PC-9 (cell line): ENCODE measurements at regions not wholly inside any gene's neighbourhood (a gene's known extent, or its start where the extent isn't known, plus 50 kb on each side); places are given as distances from the start of the nearest gene placed in this dataset.

Experiments used
- BruUV-seq: library from RNA; stranded (reverse); fragments of 400-500 nt; replicated peaks from 2 replicates; lab custom pipeline; 2021; lab: Mats Ljungman, UMichigan
- CTCF ChIA-PET: fragments of 300-600 bp; sonication (Branson Sonifier 250); formaldehyde crosslinking; loops from one replicate; lab custom pipeline; 2022; ENCODE audit warnings: antibody characterized with exemption; lab: Charles Lee
- POLR2A ChIA-PET: fragments of 300-600 bp; sonication (Branson Sonifier 250); formaldehyde crosslinking; loops from one replicate; lab custom pipeline; 2022; ENCODE audit warnings: antibody characterized with exemption; ENCODE audit not compliant: unreplicated experiment; lab: Charles Lee
- DNase-seq, 2 experiments: peaks; one replicate each; pipeline versions ENCODE4 v3.0.0 to v3.0.0-alpha.2; 2015 to 2022; ENCODE audit warnings: mixed read lengths in 1 of 2
- H2AFZ ChIP-seq: fragments of 200-600 bp; sonication (generic); 2 replicates; pipeline ENCODE4 v1.8.1; 2017; ENCODE audit warnings: antibody characterized with exemption
- H3F3A ChIP-seq: fragments of 200-600 bp; sonication (generic); 2 replicates; pipeline ENCODE4 v1.8.1; 2017; ENCODE audit warnings: antibody characterized with exemption, mild to moderate bottlenecking, low read depth; ENCODE audit not compliant: insufficient read depth
- H3K27ac ChIP-seq: fragments of 200-600 bp; sonication (generic); 2 replicates; pipeline ENCODE4 v1.6.1; 2016; ENCODE audit warnings: mixed run types
- H3K27me3 ChIP-seq: fragments of 200-600 bp; sonication (generic); 2 replicates; pipeline ENCODE4 v1.6.1; 2016; ENCODE audit warnings: low read depth, mixed run types; ENCODE audit not compliant: insufficient read depth
- H3K36me3 ChIP-seq: fragments of 200-600 bp; sonication (generic); 2 replicates; pipeline ENCODE4 v1.6.1; 2016; ENCODE audit warnings: low read depth, mixed run types
- H3K4me1 ChIP-seq: fragments of 200-600 bp; sonication (generic); replicated peaks from 2 replicates; pipeline ENCODE4 v1.6.1; 2016; ENCODE audit warnings: mixed run types; ENCODE audit not compliant: insufficient read depth
- H3K4me2 ChIP-seq: fragments of 200-600 bp; sonication (generic); 2 replicates; pipeline ENCODE4 v1.6.1; 2017; ENCODE audit warnings: mixed run types
- H3K4me3 ChIP-seq: fragments of 200-600 bp; sonication (generic); 2 replicates; pipeline ENCODE4 v1.6.1; 2016; ENCODE audit warnings: mixed run types
- H3K79me2 ChIP-seq: fragments of 200-600 bp; sonication (generic); 2 replicates; pipeline ENCODE4 v1.6.1; 2017; ENCODE audit warnings: low read depth, mixed run types
- H3K9me2 ChIP-seq: fragments of 200-600 bp; sonication (generic); 2 replicates; pipeline ENCODE4 v1.8.1; 2017; ENCODE audit warnings: mild to moderate bottlenecking; ENCODE audit not compliant: insufficient read depth
- H3K9me3 ChIP-seq: fragments of 200-600 bp; sonication (generic); 2 replicates; pipeline ENCODE4 v1.8.1; 2016; ENCODE audit warnings: low read depth; ENCODE audit not compliant: insufficient read depth
- H4K20me1 ChIP-seq: fragments of 200-600 bp; sonication (generic); 2 replicates; pipeline ENCODE4 v1.8.1; 2017; ENCODE audit not compliant: insufficient read depth
- EZH2 ChIP-seq: fragments of 200-600 bp; sonication (generic); IDR thresholded peaks from 2 replicates; pipeline ENCODE4 v1.8.0; 2017; ENCODE audit warnings: antibody characterized with exemption, low read depth
- intact Hi-C: fragments of 100-400 bp; cut with micrococcal nuclease; formaldehyde crosslinking; loops from one replicate; pipeline ENCODE4 v1.10.0; 2022; ENCODE audit not compliant: unreplicated experiment
- TF ChIP-seq, protein P1 (sequence below): fragments of 200-600 bp; sonication (generic); conservative IDR thresholded peaks from 2 replicates; pipeline ENCODE4 v1.6.1; 2017; ENCODE audit warnings: mixed run types, antibody characterized with exemption, mild to moderate bottlenecking, moderate library complexity

DNA sequence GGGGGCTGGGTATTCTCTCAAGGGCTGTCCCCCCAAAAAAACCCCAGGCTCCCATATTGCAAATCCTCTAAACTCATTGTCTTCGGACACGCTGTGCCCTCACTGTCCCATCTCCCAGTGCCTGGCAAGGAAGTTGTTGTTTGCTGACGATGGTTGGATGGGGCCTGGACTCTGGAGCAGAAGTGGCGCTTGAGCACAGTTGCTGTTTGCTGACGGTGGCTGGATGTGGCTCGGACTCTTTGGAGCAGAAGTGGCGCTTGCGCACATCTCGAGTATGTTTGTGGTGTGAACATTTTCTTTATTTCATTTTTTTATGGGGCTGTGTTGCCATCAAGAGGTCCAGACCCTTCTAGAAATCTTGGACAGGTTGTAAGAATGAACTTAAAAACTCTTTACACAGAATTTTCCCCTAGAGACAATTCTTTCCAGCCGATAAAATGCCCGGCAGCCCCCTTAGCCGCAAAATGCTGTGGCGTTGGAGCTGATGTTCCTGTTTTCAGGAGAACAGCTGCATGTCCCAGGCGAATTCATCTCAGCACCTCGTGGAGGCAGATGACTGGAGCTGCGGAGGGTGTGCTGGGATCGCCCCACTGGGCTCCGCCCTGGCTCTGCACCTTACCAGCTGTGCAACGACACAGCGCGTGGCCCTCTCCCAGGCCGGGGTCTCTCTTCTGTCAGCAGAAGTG lies 1167.4 kb downstream of the BRD1 start:
- Histone ChIP-seq H3K4me1 (no peaks in the 10 kb centered on the region), H3K4me2 (no peak overlapping the region), H4K20me1 (0 out of 2 replicates have a peak, but pooled peaks cover 5% of the 10 kb centered on the region), H3F3A (no peaks in the 10 kb centered on the region), H2AFZ (no peak overlapping the region), H3K36me3 (no peaks in the 10 kb centered on the region), H3K27me3 (peaks cover 89% of the 10 kb centered on the region), H3K27ac (no peak overlapping the region), H3K9me2 (no peaks in the 10 kb centered on the region), H3K79me2 (no peaks in the 10 kb centered on the region), H3K9me3 (peaks cover 11% of the 10 kb centered on the region), H3K4me3 (no peak overlapping the region)
- no TSS peak for BruUV-seq
- POLR2A ChIA-PET = no interaction called here
- intact Hi-C loops = no loop called here
- no peak for DNase-seq
- TF ChIP-seq, protein P1, sequence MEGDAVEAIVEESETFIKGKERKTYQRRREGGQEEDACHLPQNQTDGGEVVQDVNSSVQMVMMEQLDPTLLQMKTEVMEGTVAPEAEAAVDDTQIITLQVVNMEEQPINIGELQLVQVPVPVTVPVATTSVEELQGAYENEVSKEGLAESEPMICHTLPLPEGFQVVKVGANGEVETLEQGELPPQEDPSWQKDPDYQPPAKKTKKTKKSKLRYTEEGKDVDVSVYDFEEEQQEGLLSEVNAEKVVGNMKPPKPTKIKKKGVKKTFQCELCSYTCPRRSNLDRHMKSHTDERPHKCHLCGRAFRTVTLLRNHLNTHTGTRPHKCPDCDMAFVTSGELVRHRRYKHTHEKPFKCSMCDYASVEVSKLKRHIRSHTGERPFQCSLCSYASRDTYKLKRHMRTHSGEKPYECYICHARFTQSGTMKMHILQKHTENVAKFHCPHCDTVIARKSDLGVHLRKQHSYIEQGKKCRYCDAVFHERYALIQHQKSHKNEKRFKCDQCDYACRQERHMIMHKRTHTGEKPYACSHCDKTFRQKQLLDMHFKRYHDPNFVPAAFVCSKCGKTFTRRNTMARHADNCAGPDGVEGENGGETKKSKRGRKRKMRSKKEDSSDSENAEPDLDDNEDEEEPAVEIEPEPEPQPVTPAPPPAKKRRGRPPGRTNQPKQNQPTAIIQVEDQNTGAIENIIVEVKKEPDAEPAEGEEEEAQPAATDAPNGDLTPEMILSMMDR = no peak
- TF ChIP-seq EZH2 = no peak
- CTCF ChIA-PET = no interaction called here

DNA sequence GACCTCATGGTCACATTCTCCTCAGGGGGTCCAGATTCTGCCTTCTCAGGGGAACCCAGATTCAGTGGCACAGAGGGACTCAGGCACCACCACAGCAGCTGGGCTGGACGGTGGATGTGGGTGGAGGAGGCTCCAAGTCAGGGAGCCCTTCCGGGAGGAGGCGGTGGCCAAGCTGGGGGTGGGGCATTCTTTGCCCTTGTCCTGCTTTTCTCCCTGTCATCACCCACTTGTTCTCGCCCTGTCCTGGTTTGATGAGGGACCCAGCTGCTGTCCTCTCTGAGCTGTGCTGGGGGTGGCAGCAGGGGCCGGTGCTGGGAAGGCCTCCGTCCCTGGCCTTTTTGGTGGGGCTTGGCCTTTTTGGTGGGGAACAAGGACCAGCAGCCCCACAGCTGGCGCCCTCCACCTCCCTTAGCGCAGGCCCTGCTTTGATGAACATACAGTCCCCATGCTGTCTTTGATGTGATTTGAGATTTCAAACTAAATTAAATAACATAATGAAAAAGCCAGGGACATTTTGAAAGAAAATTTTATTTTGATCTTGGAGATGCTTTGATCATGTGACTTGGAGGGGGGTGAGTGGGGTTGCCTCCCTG lies 1168.2 kb downstream of the BRD1 start:
- Histone ChIP-seq H3K27ac (no peak overlapping the region), H4K20me1 (0 out of 2 replicates have a peak, but pooled peaks cover 5% of the 10 kb centered on the region), H3K79me2 (no peaks in the 10 kb centered on the region), H3K36me3 (no peaks in the 10 kb centered on the region), H3K4me2 (no peak overlapping the region), H3K9me2 (no peaks in the 10 kb centered on the region), H3K4me1 (no peaks in the 10 kb centered on the region), H3K27me3 (peaks cover 89% of the 10 kb centered on the region), H3K4me3 (no peak overlapping the region), H2AFZ (no peak overlapping the region), H3F3A (no peaks in the 10 kb centered on the region), H3K9me3 (peaks cover 9% of the 10 kb centered on the region)
- ChIA-PET POLR2A (no interaction called here), CTCF (no interaction called here)
- no peak for DNase-seq
- no peak for TF ChIP-seq EZH2
- TF ChIP-seq, protein P1 = no peak
- no TSS peak for BruUV-seq
- intact Hi-C loops = no loop called here

DNA sequence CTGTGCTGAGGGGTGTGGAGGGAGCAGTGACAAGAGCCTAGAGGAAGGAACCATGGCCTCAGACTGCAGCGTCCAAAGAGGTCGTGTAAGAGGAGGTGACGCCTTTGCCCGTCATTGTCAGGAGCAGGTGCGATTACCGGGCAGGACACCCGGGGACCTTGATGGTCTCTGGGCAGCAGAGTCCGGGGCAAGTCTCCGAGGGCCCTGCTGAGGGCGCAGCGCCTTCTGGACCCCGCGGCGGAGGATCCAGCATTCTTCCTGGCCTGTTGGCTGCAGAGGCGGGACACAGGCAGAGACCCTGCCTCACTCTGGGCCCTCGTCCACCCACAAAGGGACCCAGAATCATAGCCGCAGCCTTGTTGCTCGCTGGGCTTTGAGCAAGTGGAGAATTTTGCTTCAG lies 1168.8 kb downstream of the BRD1 start:
- no peaks in the 10 kb centered on the region for H3K36me3 ChIP-seq
- peaks cover 3% of the 10 kb centered on the region for H3K9me3 ChIP-seq
- no peaks in the 10 kb centered on the region for H3K9me2 ChIP-seq
- no peaks in the 10 kb centered on the region for H3F3A ChIP-seq
- no peak overlapping the region for H3K27ac ChIP-seq
- 0 out of 2 replicates have a peak, but pooled peaks cover 5% of the 10 kb centered on the region for H4K20me1 ChIP-seq
- ChIA-PET CTCF (no interaction called here), POLR2A (no interaction called here)
- H3K79me2 ChIP-seq = no peaks in the 10 kb centered on the region
- no peak for DNase-seq
- peaks cover 89% of the 10 kb centered on the region for H3K27me3 ChIP-seq
- H3K4me2 ChIP-seq = no peak overlapping the region
- intact Hi-C loops = no loop called here
- H3K4me3 ChIP-seq = no peak overlapping the region
- no TSS peak for BruUV-seq
- H3K4me1 ChIP-seq = no peaks in the 10 kb centered on the region
- no peak for TF ChIP-seq EZH2
- TF ChIP-seq, protein P1 = no peak
- H2AFZ ChIP-seq = no peak overlapping the region
